ENCODE measurements at regions not wholly inside any gene's neighbourhood (a gene's known extent, or its start where the extent isn't known, plus 50 kb on each side); places are given as distances from the start of the nearest gene placed in this dataset.

DNA sequence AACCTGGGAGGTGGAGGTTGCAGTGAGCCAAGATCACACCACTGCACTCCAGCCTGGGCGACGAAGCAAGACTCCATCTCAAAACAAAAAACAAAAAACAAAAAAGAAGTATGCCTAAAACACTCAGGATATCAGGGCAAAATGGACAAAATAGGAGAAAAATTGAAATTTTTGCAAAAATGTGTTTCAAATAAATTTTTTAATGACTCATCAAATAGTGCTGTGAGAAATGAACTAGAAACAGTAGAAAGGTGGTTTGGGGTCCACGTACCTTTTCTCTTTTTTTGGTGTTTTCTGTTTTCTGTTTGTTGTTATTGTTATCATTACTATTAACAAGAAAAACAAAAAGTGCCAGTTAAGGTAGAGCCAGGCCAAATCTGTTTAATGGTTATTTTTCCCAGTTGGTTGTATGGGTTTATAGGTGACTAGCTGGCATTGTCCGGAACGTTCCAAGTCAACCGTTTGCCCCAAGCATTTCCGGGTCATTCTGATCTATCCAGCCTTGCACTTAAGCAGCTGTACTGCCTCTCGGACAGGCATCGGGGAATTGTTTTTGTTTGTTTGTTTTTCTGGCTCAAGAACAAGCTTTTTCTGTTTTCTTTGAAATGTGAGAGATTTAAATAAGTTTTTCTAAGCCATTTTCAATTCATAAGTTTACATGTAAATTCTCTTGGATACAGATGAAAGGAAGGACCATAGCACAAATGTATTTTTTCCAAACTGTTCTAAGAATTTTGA, 157.0 kb upstream of the NEBL start:
- H3K9me3 ChIP-seq (ENCODE audit: control insufficient read depth in 2 of 2, low read length in 2 of 2): no peaks in the 10 kb centered on the region
- no peaks in the 10 kb centered on the region for H3K36me3 ChIP-seq (ENCODE audit: control insufficient read depth in 2 of 2, insufficient read depth in 2 of 2, low read length in 2 of 2)
- no peak overlapping the region for H3K27ac ChIP-seq (ENCODE audit: low read depth in 2 of 2, low read length in 2 of 2)
- no peaks in the 10 kb centered on the region for H3K27me3 ChIP-seq (ENCODE audit: control insufficient read depth in 2 of 2, insufficient read depth in 2 of 2, low read length in 2 of 2)
- no peaks in the 10 kb centered on the region for H3K4me1 ChIP-seq (ENCODE audit: control insufficient read depth in 2 of 2, insufficient read depth in 2 of 2, low read length in 2 of 2)
- H3K4me3 ChIP-seq (ENCODE audit: low read length in 2 of 2): no peak overlapping the region
- H3K9ac ChIP-seq (ENCODE audit: low read depth in 1 of 2, low read length in 2 of 2): no peak overlapping the region

DNA sequence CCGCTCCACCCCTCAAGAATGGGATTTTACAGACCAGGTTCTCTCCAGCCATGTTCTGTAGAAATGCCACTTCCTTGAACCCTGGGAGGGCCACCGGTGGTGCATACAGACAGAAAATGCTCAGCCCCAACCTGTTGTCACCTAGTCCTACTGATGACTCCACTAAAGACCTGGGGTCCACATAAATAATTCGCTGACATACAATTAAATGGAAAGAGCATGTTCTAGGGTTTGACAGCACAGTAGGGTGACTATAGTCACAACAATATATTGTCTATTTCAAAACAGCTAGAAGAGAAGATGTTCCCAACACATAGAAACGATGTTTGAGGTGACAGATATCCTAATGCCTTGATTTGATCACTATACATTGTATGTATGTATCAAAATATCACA, 155.6 kb upstream of the NEBL start:
- H3K9me3 ChIP-seq (ENCODE audit: control insufficient read depth in 2 of 2, low read length in 2 of 2): no peaks in the 10 kb centered on the region
- H3K4me3 ChIP-seq (ENCODE audit: low read length in 2 of 2): no peak overlapping the region
- H3K9ac ChIP-seq (ENCODE audit: low read depth in 1 of 2, low read length in 2 of 2): no peak overlapping the region
- no peaks in the 10 kb centered on the region for H3K36me3 ChIP-seq (ENCODE audit: control insufficient read depth in 2 of 2, insufficient read depth in 2 of 2, low read length in 2 of 2)
- H3K27me3 ChIP-seq (ENCODE audit: control insufficient read depth in 2 of 2, insufficient read depth in 2 of 2, low read length in 2 of 2): no peaks in the 10 kb centered on the region
- no peak overlapping the region for H3K27ac ChIP-seq (ENCODE audit: low read depth in 2 of 2, low read length in 2 of 2)
- no peaks in the 10 kb centered on the region for H3K4me1 ChIP-seq (ENCODE audit: control insufficient read depth in 2 of 2, insufficient read depth in 2 of 2, low read length in 2 of 2)

DNA sequence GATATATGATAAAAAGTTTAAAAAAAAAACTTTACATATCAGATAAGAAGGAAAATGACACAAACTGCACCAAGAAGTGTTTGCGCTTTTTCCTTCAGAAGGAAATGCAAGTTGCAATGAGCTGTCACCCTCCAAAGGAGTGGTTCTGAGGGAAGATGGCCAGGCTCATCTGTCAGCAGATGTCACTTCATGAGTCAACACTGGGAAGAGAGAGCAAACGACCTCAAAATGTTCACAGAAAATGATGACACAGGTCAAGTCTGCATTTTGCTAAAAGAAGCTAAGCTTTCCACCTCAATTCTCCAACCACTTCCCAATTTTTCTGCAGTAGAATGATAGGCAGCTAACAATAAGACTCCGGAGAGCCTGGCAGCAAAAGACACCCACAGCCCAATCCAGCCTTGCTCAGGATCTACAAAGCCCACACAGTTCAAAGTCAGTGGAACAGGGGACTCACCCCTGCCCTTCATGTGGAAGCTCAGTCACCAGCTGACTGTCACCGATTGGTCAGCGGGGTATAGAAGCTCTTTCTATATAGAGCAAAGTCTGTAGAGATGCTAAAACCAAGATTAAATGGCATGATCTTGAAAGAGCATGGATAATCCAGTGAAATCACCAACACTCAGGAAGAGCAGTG, 155.1 kb upstream of the NEBL start:
- no peaks in the 10 kb centered on the region for H3K27me3 ChIP-seq (ENCODE audit: control insufficient read depth in 2 of 2, insufficient read depth in 2 of 2, low read length in 2 of 2)
- H3K36me3 ChIP-seq (ENCODE audit: control insufficient read depth in 2 of 2, insufficient read depth in 2 of 2, low read length in 2 of 2): no peaks in the 10 kb centered on the region
- no peaks in the 10 kb centered on the region for H3K9me3 ChIP-seq (ENCODE audit: control insufficient read depth in 2 of 2, low read length in 2 of 2)
- no peaks in the 10 kb centered on the region for H3K4me1 ChIP-seq (ENCODE audit: control insufficient read depth in 2 of 2, insufficient read depth in 2 of 2, low read length in 2 of 2)
- no peak overlapping the region for H3K9ac ChIP-seq (ENCODE audit: low read depth in 1 of 2, low read length in 2 of 2)
- H3K4me3 ChIP-seq (ENCODE audit: low read length in 2 of 2): no peak overlapping the region
- H3K27ac ChIP-seq (ENCODE audit: low read depth in 2 of 2, low read length in 2 of 2): no peak overlapping the region

DNA sequence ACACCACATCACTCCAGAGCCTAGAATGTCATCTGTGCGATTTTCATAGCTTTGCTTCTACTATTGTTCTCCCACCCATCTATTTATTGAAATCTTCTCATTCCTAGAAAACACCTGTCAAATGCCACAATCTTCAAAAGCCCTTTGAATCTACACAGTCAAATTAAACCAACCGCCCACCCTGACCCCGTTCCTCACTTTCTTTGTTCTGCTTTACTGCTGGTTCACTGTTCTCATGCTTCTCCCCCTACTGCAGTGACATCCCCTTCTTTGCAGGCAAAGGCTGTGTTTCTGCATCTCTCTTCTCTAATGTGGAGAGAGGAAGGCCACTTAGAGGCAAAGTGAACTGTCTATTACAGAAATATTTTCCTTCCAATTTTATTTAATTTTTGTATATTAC, 152.4 kb upstream of the NEBL start:
- Histone ChIP-seq H3K27me3 (ENCODE audit: control insufficient read depth in 2 of 2, insufficient read depth in 2 of 2, low read length in 2 of 2) (no peaks in the 10 kb centered on the region), H3K4me3 (ENCODE audit: low read length in 2 of 2) (no peak overlapping the region), H3K36me3 (ENCODE audit: control insufficient read depth in 2 of 2, insufficient read depth in 2 of 2, low read length in 2 of 2) (no peaks in the 10 kb centered on the region), H3K9ac (ENCODE audit: low read depth in 1 of 2, low read length in 2 of 2) (no peak overlapping the region), H3K4me1 (ENCODE audit: control insufficient read depth in 2 of 2, insufficient read depth in 2 of 2, low read length in 2 of 2) (no peaks in the 10 kb centered on the region), H3K27ac (ENCODE audit: low read depth in 2 of 2, low read length in 2 of 2) (no peak overlapping the region), H3K9me3 (ENCODE audit: control insufficient read depth in 2 of 2, low read length in 2 of 2) (no peaks in the 10 kb centered on the region)

DNA sequence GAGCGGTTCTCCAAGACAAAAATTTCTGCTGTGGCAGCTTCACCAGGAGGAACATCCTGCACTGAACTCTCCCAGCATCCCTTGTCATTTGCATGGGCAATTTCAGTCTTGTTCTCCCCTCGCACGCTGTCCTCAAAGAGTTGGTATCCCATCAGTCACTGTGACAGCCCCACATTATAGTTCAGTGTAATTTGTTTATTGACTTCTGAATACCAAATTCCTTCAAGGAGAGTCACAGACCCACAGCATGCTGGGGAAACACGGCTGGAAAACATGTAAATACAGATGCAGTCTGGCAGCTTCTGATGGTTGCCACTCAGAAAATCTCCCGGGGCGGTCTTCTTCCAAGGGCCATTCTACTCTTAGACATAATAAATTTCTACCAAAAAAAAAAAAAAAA, 151.0 kb upstream of the NEBL start:
- Histone ChIP-seq H3K27ac (ENCODE audit: low read depth in 2 of 2, low read length in 2 of 2) (no peak overlapping the region), H3K9ac (ENCODE audit: low read depth in 1 of 2, low read length in 2 of 2) (no peak overlapping the region), H3K27me3 (ENCODE audit: control insufficient read depth in 2 of 2, insufficient read depth in 2 of 2, low read length in 2 of 2) (no peaks in the 10 kb centered on the region), H3K4me3 (ENCODE audit: low read length in 2 of 2) (no peak overlapping the region), H3K36me3 (ENCODE audit: control insufficient read depth in 2 of 2, insufficient read depth in 2 of 2, low read length in 2 of 2) (no peaks in the 10 kb centered on the region), H3K4me1 (ENCODE audit: control insufficient read depth in 2 of 2, insufficient read depth in 2 of 2, low read length in 2 of 2) (no peaks in the 10 kb centered on the region), H3K9me3 (ENCODE audit: control insufficient read depth in 2 of 2, low read length in 2 of 2) (no peaks in the 10 kb centered on the region)

DNA sequence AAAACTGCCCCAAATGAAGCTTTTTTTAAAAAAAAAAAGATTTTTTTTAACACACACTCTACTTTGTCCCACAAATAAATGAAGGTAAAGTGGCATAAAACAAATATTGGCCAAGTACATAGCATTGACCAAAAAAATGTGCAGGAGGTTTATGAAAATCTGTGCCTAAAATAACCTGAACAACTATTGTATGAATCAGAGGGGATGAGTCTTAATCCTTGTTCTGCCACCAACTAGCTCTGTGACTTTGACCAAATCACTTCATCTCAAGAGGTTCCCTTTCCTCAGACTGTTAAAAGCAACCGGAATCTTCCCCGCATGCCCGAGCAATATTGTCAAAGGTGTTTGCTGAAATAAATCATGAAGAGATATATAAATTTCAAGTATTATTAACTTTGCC, 150.4 kb upstream of the NEBL start:
- H3K9ac ChIP-seq (ENCODE audit: low read depth in 1 of 2, low read length in 2 of 2): no peak overlapping the region
- no peak overlapping the region for H3K27ac ChIP-seq (ENCODE audit: low read depth in 2 of 2, low read length in 2 of 2)
- H3K4me3 ChIP-seq (ENCODE audit: low read length in 2 of 2): no peak overlapping the region
- no peaks in the 10 kb centered on the region for H3K9me3 ChIP-seq (ENCODE audit: control insufficient read depth in 2 of 2, low read length in 2 of 2)
- no peaks in the 10 kb centered on the region for H3K27me3 ChIP-seq (ENCODE audit: control insufficient read depth in 2 of 2, insufficient read depth in 2 of 2, low read length in 2 of 2)
- no peaks in the 10 kb centered on the region for H3K36me3 ChIP-seq (ENCODE audit: control insufficient read depth in 2 of 2, insufficient read depth in 2 of 2, low read length in 2 of 2)
- no peaks in the 10 kb centered on the region for H3K4me1 ChIP-seq (ENCODE audit: control insufficient read depth in 2 of 2, insufficient read depth in 2 of 2, low read length in 2 of 2)

DNA sequence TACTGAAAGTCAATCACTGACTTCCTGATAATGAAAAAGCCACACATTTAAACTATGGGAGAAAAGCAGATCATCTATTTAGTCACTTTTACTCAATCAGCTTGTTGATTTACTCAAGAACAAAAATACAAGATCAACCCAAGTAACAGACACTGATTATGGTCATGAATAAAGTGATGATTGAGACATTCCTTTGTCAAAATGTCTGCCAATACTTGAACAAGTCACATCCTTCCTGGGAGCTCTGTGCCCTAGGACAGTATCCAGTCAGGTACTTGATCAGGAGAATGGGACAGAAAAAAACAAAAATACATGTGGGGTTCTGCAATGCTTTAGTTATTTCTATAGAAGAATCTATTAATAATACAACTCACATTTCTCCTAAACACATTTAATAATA, 150.0 kb upstream of the NEBL start:
- Histone ChIP-seq H3K9ac (ENCODE audit: low read depth in 1 of 2, low read length in 2 of 2) (no peak overlapping the region), H3K27me3 (ENCODE audit: control insufficient read depth in 2 of 2, insufficient read depth in 2 of 2, low read length in 2 of 2) (no peaks in the 10 kb centered on the region), H3K4me3 (ENCODE audit: low read length in 2 of 2) (no peak overlapping the region), H3K4me1 (ENCODE audit: control insufficient read depth in 2 of 2, insufficient read depth in 2 of 2, low read length in 2 of 2) (no peaks in the 10 kb centered on the region), H3K36me3 (ENCODE audit: control insufficient read depth in 2 of 2, insufficient read depth in 2 of 2, low read length in 2 of 2) (no peaks in the 10 kb centered on the region), H3K27ac (ENCODE audit: low read depth in 2 of 2, low read length in 2 of 2) (no peak overlapping the region), H3K9me3 (ENCODE audit: control insufficient read depth in 2 of 2, low read length in 2 of 2) (no peaks in the 10 kb centered on the region)

DNA sequence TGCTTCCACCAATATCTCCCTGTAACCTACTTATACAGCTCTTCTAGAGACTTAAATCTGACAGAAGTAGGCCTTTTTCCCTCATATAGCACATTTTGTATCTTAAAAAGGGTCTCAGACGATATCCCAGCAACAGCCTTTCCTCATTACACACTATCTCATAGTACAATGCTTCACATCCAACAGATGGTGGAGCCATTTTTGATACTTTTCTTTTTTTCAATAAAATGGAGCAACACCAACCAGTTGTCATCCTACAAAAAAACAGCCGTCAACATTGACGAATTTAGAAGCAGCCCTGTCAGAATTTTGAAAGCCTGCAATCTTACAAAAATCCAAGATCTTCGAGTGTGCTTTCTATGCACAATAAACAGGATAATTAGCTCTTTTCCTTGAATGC, 145.9 kb upstream of the NEBL start:
- H3K9me3 ChIP-seq (ENCODE audit: control insufficient read depth in 2 of 2, low read length in 2 of 2): no peaks in the 10 kb centered on the region
- H3K4me1 ChIP-seq (ENCODE audit: control insufficient read depth in 2 of 2, insufficient read depth in 2 of 2, low read length in 2 of 2): no peaks in the 10 kb centered on the region
- no peak overlapping the region for H3K9ac ChIP-seq (ENCODE audit: low read depth in 1 of 2, low read length in 2 of 2)
- no peaks in the 10 kb centered on the region for H3K27me3 ChIP-seq (ENCODE audit: control insufficient read depth in 2 of 2, insufficient read depth in 2 of 2, low read length in 2 of 2)
- no peak overlapping the region for H3K4me3 ChIP-seq (ENCODE audit: low read length in 2 of 2)
- H3K27ac ChIP-seq (ENCODE audit: low read depth in 2 of 2, low read length in 2 of 2): no peak overlapping the region
- H3K36me3 ChIP-seq (ENCODE audit: control insufficient read depth in 2 of 2, insufficient read depth in 2 of 2, low read length in 2 of 2): no peaks in the 10 kb centered on the region

DNA sequence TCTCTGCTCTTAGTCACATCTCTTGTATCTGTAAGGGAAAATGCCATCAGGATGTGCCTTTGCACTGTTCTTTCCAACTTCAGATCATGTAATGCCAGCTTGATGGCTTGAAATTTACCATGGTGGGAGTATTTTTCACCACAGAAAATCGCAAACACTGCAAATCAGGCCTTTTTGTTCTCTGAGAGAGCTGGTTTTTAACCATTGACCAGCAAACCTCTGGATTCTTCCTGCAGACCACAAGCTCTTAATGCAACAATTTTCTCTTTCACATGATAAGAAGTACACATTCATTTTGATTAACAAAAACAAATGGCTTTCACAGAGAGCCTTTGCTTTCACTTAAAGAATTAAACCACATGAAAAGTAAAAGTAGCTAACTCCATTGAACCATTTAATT, 145.4 kb upstream of the NEBL start:
- Histone ChIP-seq H3K27me3 (ENCODE audit: control insufficient read depth in 2 of 2, insufficient read depth in 2 of 2, low read length in 2 of 2) (no peaks in the 10 kb centered on the region), H3K36me3 (ENCODE audit: control insufficient read depth in 2 of 2, insufficient read depth in 2 of 2, low read length in 2 of 2) (no peaks in the 10 kb centered on the region), H3K4me1 (ENCODE audit: control insufficient read depth in 2 of 2, insufficient read depth in 2 of 2, low read length in 2 of 2) (no peaks in the 10 kb centered on the region), H3K9me3 (ENCODE audit: control insufficient read depth in 2 of 2, low read length in 2 of 2) (no peaks in the 10 kb centered on the region), H3K4me3 (ENCODE audit: low read length in 2 of 2) (no peak overlapping the region), H3K9ac (ENCODE audit: low read depth in 1 of 2, low read length in 2 of 2) (no peak overlapping the region), H3K27ac (ENCODE audit: low read depth in 2 of 2, low read length in 2 of 2) (no peak overlapping the region)

DNA sequence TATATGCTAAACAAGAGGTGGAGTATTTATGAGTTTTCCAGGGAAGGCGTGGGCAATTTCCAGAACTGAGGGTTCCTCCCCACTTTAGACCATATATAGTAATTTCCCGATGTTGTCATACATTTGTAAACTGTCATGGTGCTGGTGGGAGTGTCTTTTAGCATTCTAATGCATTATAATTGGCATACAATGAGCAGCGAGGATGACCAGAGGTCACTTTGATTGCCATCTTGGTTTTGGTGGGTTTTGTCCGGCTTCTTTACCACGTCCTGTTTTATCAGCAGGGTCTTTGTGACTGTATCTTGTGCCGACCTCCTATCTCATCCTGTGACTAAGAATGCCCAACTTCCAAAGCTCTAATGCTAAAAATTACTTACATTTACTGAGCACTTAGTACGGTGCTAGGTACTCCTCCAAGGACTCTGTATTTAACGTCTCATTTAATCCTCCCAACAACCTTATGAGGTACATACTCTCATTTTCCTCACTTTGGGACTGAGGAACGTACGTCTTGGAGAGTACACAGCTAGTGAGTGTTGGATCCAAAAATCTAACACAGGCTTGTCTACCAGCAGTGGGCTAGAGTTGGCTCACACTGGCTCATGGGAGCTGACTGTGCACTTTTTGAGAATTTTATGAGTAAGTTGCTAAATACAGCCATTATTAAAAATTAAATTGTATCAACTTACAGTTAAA, 144.8 kb upstream of the NEBL start:
- Histone ChIP-seq H3K4me3 (ENCODE audit: low read length in 2 of 2) (no peak overlapping the region), H3K9me3 (ENCODE audit: control insufficient read depth in 2 of 2, low read length in 2 of 2) (no peaks in the 10 kb centered on the region), H3K9ac (ENCODE audit: low read depth in 1 of 2, low read length in 2 of 2) (no peak overlapping the region), H3K27ac (ENCODE audit: low read depth in 2 of 2, low read length in 2 of 2) (no peak overlapping the region), H3K27me3 (ENCODE audit: control insufficient read depth in 2 of 2, insufficient read depth in 2 of 2, low read length in 2 of 2) (no peaks in the 10 kb centered on the region), H3K4me1 (ENCODE audit: control insufficient read depth in 2 of 2, insufficient read depth in 2 of 2, low read length in 2 of 2) (no peaks in the 10 kb centered on the region), H3K36me3 (ENCODE audit: control insufficient read depth in 2 of 2, insufficient read depth in 2 of 2, low read length in 2 of 2) (no peaks in the 10 kb centered on the region)

All from mucosa of rectum (tissue), 2 donors.